HPDE6-E6E7 (cell line): ENCODE measurements at regions not wholly inside any gene's neighbourhood (a gene's known extent, or its start where the extent isn't known, plus 50 kb on each side); places are given as distances from the start of the nearest gene placed in this dataset.
"Not testable (repeated sequence)": the region's sequence is repeated elsewhere in the genome, so short reads cannot be mapped to it uniquely, and the experiment has no call there.

ENCODE experiments used
- DNase-seq: peaks from one replicate; pipeline ENCODE4 v3.0.0; 2011; ENCODE audit warnings: missing footprints; ENCODE audit errors: extremely low spot score

DNA sequence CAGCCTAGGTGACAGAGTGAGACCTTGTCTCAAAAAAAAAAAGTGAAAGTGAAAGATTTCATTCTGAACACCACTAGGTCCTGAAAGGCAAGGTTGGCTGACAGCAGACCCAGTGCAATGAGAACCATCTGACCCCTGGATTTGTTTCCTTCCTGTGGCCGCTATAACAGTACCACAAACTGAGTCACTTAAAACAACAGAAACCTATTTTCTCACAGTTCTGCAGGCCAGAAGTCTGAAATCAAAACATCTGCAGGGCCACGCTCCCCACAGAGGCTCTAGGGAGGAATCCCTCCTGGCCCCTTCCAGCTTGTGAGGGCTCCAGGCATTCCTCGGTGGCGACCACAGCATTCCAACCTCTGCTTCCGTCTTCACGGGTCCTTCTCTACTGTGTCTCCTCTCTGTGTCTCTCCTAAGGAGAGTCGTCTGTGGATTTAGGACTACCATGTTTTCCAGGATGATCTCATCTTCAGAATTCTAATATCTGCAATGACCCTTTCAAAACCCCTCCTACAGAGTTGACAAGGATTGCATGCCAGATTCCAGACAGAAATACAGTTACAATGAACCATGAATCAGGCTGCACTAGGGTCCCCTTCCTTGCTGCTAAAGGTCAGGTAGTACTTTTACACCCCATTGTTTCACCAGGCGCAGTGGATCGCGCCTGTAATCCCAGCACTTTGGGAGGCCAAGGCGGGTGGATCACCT lies 78.0 kb upstream of the ADGRL1 start:
- DNase-seq = not testable (repeated sequence)

DNA sequence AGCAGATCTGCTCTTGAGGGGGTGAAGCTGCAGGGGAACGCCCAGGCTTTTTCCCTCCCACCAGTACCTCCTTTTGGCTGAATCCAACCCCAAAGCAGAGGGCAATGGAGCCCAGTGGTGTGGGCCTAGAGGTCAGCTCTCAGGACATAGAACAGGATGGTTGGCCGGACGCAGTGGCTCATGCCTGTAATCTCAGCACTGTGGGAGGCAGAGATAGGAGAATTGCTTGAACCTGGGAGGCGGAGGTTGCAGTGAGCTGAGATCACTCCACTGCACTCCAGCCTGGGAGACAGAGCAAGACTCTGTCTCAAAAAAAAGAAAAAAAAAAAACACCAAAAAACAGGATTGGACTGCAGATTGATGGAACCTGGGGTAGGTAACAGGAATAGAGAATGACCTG lies 73.3 kb upstream of the ADGRL1 start:
- DNase-seq = not testable (repeated sequence)

DNA sequence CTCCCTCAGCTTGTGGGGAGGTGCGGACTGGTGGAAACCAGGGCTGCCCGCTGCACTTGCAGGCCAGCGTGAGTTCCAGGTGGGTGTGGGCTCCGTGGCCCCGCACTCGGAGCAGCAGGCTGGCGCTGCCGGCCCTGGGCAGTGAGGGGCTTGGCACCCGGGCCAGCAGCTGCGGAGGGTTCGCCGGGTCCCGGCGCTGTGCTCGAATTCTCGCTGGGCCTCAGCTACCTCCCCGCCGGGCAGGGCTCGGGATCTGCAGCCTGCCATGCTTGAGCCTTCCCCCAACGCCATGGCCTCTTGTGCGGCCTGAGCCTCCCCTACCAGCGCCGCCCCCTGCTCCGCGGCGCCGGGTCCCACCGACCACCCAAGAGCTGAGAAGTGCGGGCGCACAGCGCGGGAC lies 71.6 kb upstream of the ADGRL1 start:
- no peak for DNase-seq

DNA sequence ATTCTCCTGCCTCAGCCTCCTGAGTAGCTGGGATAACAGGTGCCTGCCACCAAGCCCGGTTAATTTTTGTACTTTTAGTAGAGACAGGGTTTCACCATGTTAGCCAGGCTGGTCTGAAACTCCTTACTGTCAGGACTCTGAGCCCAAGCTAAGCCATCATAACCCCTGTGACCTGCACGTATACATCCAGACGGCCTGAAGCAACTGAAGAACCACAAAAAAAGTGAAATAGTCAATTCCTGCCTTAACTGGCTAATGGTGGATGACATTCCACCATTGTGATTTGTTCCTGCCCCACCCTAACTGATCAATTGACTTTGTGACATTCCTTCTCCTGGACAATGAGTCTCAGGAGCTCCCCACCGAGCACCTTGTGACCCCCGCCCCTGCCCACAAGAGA lies 69.9 kb upstream of the ADGRL1 start:
- not testable (repeated sequence) for DNase-seq

DNA sequence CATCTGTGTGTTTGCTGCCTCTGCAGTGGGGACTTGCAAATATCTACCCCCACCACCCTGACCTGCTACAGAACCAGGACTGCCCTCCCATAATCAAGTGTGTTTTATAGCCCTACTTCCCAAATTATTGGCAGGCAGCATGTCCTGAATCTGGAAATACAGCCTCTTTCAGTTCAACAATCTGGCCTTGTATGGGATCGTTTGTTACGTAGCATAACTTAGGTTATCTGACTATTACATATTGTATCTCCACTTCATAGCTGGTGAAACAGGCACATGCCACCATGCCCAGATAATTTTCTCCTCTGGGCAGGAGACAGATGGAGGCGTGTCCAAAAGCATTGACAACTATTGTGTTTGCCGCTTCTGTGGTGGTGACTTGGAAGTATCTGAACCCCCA lies 66.7 kb upstream of the ADGRL1 start:
- DNase-seq = no peak

DNA sequence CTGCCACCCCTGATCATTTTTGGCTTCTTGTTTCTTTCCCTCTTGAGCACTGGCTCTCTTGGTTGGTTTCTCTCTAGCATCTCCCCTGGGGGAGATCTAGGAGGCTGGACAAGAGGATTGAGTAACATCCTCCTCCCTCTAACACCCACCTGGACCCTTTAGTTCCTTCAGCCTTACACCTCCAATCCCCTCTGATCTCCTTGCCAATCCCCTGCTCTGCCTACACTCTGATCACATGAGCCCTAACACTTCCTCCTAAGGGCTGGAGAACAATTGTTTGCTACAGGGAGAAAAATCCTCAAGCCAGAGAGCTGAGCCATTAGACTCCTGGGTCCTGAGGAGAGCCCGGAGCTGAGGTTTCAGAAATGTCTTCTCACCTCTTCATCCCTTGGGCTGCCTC lies 65.9 kb upstream of the ADGRL1 start:
- DNase-seq = no peak

DNA sequence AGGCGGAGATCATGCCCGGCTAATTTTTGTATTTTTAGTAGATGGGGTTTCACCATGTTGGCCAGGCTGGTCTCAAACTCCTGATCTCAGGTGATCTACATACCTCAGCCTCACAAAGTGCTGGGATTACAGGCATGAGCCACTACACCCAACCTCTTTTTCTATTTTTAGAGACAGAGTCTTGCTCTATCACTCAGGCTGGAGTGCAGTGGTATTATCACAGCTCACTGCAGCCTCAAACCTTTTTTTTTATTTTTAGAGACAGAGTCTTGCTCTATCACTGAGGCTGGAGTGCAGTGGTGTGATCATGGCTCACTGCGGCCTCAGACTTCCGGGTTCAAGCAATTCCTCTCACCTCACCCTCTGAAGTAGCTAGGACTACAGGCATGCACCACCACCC lies 64.6 kb upstream of the ADGRL1 start:
- DNase-seq = not testable (repeated sequence)

DNA sequence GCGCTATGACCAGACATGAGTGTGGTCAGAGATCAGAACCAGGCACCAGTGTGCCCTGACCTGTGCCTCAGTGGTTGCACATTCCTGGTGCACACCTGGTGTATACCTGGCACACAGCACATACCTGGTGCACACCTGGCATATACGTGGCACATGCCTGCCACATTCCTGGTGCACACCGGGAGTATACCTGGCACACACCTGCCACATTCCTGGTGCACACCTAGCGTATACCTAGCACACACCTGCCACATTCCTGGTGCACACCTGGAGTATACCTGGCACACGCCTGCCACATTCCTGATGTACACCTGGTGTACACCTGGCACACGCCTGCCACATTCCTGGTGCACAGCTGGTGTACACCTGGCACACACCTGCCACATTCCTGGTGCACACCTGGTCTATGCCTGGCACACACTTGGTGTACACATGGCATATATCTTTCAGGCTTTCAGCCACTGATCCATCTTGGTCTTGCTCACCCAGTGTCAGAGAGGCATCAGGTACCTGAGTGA lies 61.3 kb upstream of the ADGRL1 start:
- DNase-seq = no peak

DNA sequence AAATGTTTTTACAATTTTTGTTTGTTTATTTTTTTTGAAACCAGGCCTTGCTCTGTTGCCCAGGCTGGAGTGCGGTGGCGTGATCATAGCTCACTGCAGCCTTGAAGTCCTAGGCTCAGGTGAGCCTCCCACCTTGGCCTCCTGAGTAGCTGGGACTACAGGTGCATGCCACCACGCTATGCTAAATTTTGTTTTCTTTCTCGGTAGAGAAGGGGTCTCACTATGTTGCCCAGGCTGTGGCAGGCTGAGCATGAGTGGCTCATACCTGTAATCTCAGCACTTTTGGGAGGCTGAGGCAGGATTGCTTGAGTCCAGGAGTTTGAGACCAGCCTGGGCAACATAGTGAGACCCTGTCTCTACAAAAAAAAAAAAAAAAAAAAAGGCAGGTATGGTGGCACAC lies 60.2 kb upstream of the ADGRL1 start:
- DNase-seq = not testable (repeated sequence)

DNA sequence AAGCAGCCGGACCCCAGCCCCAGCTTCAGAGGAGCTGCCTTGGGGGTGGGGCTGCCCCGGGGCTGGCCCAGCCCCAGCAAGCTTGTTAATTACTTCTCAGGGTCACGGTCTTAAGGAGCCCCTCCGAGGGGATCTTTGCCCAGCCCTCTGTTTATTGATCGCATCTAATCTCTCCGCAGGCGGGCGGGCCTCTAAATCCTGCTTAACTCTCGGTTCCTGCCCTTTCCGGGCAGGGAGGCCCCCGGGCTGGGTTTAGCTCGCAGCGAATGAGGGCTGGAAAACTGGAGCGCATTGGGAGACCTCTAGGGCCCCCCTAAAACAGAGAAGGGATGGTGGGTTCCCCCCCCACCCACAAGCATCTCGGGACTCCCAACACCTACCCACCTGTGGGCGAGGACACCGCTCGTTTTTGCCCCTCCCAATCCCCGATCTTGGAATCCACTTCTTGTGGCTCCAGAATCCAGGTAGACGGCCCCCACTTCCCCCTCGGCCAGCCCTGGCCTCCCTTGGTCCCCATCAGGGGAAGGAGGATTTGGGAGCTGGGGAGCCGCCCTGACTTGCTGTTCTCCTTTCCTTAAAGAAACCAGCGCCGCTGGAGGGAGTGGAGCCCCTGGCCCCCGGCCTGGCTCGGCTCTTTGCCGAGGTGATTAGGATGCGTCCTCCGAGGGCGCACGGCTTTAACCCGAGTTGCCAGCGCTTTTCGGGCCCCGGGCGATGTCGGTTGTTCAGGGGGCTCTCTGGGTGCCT lies 59.5 kb upstream of the ADGRL1 start:
- DNase-seq = no peak

DNA sequence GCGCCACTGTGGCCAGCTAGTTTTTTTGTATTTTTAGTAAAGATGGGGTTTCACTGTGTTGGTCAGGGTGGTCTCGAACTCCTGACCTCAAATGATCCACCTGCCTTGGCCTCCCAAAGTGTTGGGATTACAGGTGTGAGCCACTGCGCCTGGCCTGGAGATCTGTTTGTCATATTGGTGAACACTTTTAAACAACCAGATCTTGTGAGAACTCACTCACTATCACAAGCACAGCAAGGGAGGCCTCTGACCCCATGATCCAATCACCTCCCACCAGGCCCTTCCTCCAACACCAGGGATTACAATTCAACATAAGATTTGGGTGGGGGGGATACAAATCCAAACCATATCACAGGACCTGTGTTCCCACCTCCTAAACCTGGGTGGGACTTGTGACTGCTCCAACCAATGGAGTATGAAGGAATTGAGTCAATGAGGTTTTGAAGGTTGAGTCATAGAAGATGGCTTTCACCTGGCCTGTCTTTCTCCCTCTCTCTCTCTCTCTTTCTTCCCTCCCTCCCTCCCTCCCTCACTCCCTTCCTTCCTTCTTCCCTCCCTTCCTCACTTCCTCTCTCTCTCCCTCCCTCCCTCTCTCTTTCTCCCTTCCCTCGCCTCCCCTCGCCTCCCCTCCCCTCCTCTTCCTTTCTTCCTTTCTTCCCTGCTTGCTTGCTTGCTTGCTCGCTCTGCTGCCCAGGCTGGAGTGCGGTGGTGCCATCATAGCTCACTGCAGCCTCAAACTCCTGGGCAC lies 50.1 kb upstream of the ADGRL1 start:
- DNase-seq = peak; percentile 35
